Right lobe of liver (tissue), 6 donors: ENCODE measurements at regions not wholly inside any gene's neighbourhood (a gene's known extent, or its start where the extent isn't known, plus 50 kb on each side); places are given as distances from the start of the nearest gene placed in this dataset.

Experiments
- ATAC-seq, 4 donors: fragments of 200-7000 bp; cut with Tn5 transposase; one replicate each; pipeline ENCODE4 v1.9.1; 2020; ENCODE audit warnings: mild to moderate bottlenecking in 4 of 4, moderate library complexity in 4 of 4
- DNase-seq, 3 donors: peaks; one replicate each; pipeline ENCODE4 v3.0.0-alpha.2; 2020
- H3K27ac ChIP-seq, 3 donors: fragments of 200-600 bp; one replicate each; pipeline ENCODE4 v1.8.0; 2022
- H3K27me3 ChIP-seq, 2 donors: fragments of 200-600 bp; one replicate each; pipeline ENCODE4 v1.8.0; 2022
- H3K36me3 ChIP-seq, 4 donors: fragments of 200-600 bp; sonication (generic) in 1 of 4; one replicate each; pipeline versions ENCODE4 v1.5.1 to v1.8.0; 2017 to 2022; ENCODE audit warnings: control low read depth in 1 of 4
- H3K4me1 ChIP-seq, 4 donors: fragments of 200-600 bp; sonication (generic) in 1 of 4; one replicate each; pipeline versions ENCODE4 v1.5.1 to v1.8.0; 2017 to 2022; ENCODE audit warnings: control low read depth in 1 of 4
- H3K4me3 ChIP-seq, 3 donors: fragments of 200-600 bp; one replicate each; pipeline ENCODE4 v1.8.0; 2022
- H3K9me3 ChIP-seq, 4 donors: fragments of 200-600 bp; sonication (generic) in 1 of 4; one replicate each; pipeline versions ENCODE4 v1.5.1 to v1.8.0; 2017 to 2022; ENCODE audit warnings: control low read depth in 1 of 4
- POLR2A ChIP-seq: fragments of 450-650 bp; IDR thresholded peaks from one replicate; pipeline ENCODE4 v1.6.1; 2017; ENCODE audit warnings: antibody characterized with exemption, mild to moderate bottlenecking
- WGBS: methylation state at CpG from one replicate; pipeline ENCODE4 v1.1.6; 2018; ENCODE audit warnings: low coverage, low lambda C conversion rate; ENCODE audit not compliant: insufficient coverage; ENCODE audit errors: missing lambda C conversion rate; 5-methylcytosine and 5-hydroxymethylcytosine counted together
- intact Hi-C, 2 donors: fragments of 100-400 bp; cut with DNase I; formaldehyde crosslinking; loops; one replicate each; pipeline versions ENCODE4 v1.11.2 to v1.14.1; 2022
- TF ChIP-seq, protein P1 (sequence below), 4 donors: fragments of 200-600 bp in 3 of 4; fragments of 450-650 bp in 1 of 4; IDR thresholded peaks; one replicate each; pipeline versions ENCODE4 v1.5.1 to v1.8.0; 2016 to 2022; ENCODE audit warnings: antibody characterized with exemption in 4 of 4, mild to moderate bottlenecking in 2 of 4
- donor health status: DM: no; HTN: yes; CAD: no.
- donor health status: DM: no; HTN: no; CAD: no.
- donor health status: DM: no; HTN: no; CAD: no.
- donor health status: DM: no; HTN: yes; CAD: no.
- donor health status: DM: no; HTN: yes; CAD: no.

- H3K27ac ChIP-seq = no peak overlapping the region
Measured at GRCh38 chrX:4277122-4277521, 563.7 kb upstream of the PRKX start.

GRCh38 chrX:4268676-4269075, 555.2 kb upstream of the PRKX start:
- ATAC-seq = no peak
- no peak for DNase-seq
- H3K4me1 ChIP-seq = no peaks in the 10 kb centered on the region
- no peak overlapping the region for H3K4me3 ChIP-seq
- intact Hi-C loops = no loop called here
- no peak overlapping the region for H3K27ac ChIP-seq
- 17% methylated on average over 2 of the region's 2 CpGs for WGBS
- no peaks in the 10 kb centered on the region for H3K9me3 ChIP-seq
- TF ChIP-seq, protein P1, sequence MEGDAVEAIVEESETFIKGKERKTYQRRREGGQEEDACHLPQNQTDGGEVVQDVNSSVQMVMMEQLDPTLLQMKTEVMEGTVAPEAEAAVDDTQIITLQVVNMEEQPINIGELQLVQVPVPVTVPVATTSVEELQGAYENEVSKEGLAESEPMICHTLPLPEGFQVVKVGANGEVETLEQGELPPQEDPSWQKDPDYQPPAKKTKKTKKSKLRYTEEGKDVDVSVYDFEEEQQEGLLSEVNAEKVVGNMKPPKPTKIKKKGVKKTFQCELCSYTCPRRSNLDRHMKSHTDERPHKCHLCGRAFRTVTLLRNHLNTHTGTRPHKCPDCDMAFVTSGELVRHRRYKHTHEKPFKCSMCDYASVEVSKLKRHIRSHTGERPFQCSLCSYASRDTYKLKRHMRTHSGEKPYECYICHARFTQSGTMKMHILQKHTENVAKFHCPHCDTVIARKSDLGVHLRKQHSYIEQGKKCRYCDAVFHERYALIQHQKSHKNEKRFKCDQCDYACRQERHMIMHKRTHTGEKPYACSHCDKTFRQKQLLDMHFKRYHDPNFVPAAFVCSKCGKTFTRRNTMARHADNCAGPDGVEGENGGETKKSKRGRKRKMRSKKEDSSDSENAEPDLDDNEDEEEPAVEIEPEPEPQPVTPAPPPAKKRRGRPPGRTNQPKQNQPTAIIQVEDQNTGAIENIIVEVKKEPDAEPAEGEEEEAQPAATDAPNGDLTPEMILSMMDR (IDR thresholded peaks at IDR 0.05) = no peak
- TF ChIP-seq POLR2A = no peak
- H3K27me3 ChIP-seq = no peaks in the 10 kb centered on the region
- H3K36me3 ChIP-seq = no peaks in the 10 kb centered on the region

More at GRCh38 chrX:4277122-4277521, 563.7 kb upstream of the PRKX start:
- intact Hi-C loops = no loop called here
- Histone ChIP-seq H3K4me3 (no peak overlapping the region), H3K27me3 (no peaks in the 10 kb centered on the region), H3K36me3 (no peaks in the 10 kb centered on the region), H3K4me1 (no peaks in the 10 kb centered on the region), H3K9me3 (no peaks in the 10 kb centered on the region)
- DNase-seq = no peak
- 49% methylated on average over 4 of the region's 4 CpGs for WGBS
- ATAC-seq = no peak
- no peak for TF ChIP-seq POLR2A
- TF ChIP-seq, protein P1 (IDR thresholded peaks at IDR 0.05) = peak in 1 of 4 donors; percentile 4

- no peak overlapping the region for H3K4me3 ChIP-seq
- TF ChIP-seq POLR2A = no peak
- TF ChIP-seq, protein P1 (IDR thresholded peaks at IDR 0.05) = no peak
- intact Hi-C loops = no loop called here
- no peaks in the 10 kb centered on the region for H3K27me3 ChIP-seq
- no peaks in the 10 kb centered on the region for H3K4me1 ChIP-seq
- ATAC-seq (no peak), DNase-seq (no peak)
- 30% methylated on average over 3 of the region's 4 CpGs for WGBS
- H3K9me3 ChIP-seq = no peaks in the 10 kb centered on the region
- H3K36me3 ChIP-seq = no peaks in the 10 kb centered on the region
- no peak overlapping the region for H3K27ac ChIP-seq
Measured at GRCh38 chrX:4265036-4265435, 551.6 kb upstream of the PRKX start.

DNA sequence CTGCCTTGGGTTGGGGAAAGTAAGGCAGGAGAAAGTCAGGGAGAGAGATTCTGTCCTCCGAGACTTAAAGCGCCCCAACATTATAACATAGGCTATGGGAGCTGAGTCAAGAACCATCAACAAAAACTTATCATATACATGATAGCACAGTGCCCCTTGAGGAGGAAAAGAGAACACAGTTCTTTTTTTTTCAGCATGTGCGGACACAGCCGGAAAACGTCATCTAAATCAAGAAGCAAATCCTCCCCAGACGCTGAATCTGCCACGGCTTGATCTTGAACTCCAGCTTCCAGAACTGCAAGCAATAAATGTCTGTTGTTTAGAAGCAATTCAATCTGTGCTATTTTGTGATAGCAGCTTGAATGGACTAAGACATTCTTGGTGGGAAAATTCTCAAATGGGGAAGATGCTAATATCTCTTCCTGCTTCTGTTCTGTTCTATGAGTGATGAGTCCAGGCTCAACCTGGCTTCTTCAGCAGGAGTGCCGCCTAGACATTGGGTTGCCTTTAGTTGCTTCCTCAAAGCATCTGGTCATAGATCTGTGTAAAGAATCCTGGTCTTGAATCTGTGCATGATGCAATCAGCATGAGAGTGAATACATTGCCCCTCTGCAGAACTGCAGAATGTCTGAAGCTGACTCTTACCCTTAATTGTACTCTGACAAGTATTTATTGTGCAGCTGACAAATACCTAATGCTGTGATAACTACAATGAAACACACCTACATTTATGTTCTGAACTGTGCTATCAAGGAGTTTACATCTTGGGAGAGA, 549.8 kb upstream of the PRKX start:
- Histone ChIP-seq H3K4me3 (no peak overlapping the region), H3K9me3 (no peaks in the 10 kb centered on the region), H3K27me3 (no peaks in the 10 kb centered on the region), H3K27ac (no peak overlapping the region), H3K36me3 (no peaks in the 10 kb centered on the region), H3K4me1 (no peaks in the 10 kb centered on the region)
- ATAC-seq = no peak
- DNase-seq = no peak
- 24% methylated on average over 8 of the region's 8 CpGs for WGBS
- no peak for TF ChIP-seq POLR2A
- TF ChIP-seq, protein P1 (IDR thresholded peaks at IDR 0.05) = peak in 3 of 4 donors; percentile 20 to 37 (median 23)
- intact Hi-C loops = no loop called here
